HPDE6-E6E7 (cell line): ENCODE measurements at regions not wholly inside any gene's neighbourhood (a gene's known extent, or its start where the extent isn't known, plus 50 kb on each side); places are given as distances from the start of the nearest gene placed in this dataset.
A peak's percentile ranks its signal among the peaks of the same experiment; 100 is the strongest.
"Not testable (repeated sequence)": the region's sequence is repeated elsewhere in the genome, so short reads cannot be mapped to it uniquely, and the experiment has no call there.

Experiments used
- DNase-seq: peaks from one replicate; pipeline ENCODE4 v3.0.0; 2011; ENCODE audit warnings: missing footprints; ENCODE audit errors: extremely low spot score

- DNase-seq, result no peak
These were observed 210.7 kb downstream of the CDH26 start for GRCh38 chr20:60168963-60169362.

GRCh38 chr20:60170116-60170515 lies 211.9 kb downstream of the CDH26 start:
- no peak for DNase-seq

GRCh38 chr20:60171313-60171712 lies 213.1 kb downstream of the CDH26 start:
- DNase-seq, result no peak

- no peak for DNase-seq
These were observed 213.5 kb downstream of the CDH26 start for GRCh38 chr20:60171738-60172137.

GRCh38 chr20:60172346-60172984 lies 214.2 kb downstream of the CDH26 start:
- DNase-seq, result no peak

- DNase-seq, result no peak
These were observed 218.9 kb downstream of the CDH26 start for GRCh38 chr20:60177080-60177479.

- DNase-seq, result no peak
These were observed 222.8 kb downstream of the CDH26 start for GRCh38 chr20:60180986-60181385.

- DNase-seq, result no peak
These were observed 228.2 kb downstream of the CDH26 start for GRCh38 chr20:60186412-60186811.

GRCh38 chr20:60187683-60188082 lies 229.5 kb downstream of the CDH26 start:
- no peak for DNase-seq

- no peak for DNase-seq
These were observed 232.8 kb downstream of the CDH26 start for GRCh38 chr20:60191014-60191413.

GRCh38 chr20:60192326-60192725 lies 234.1 kb downstream of the CDH26 start:
- DNase-seq, result no peak

GRCh38 chr20:60199132-60199531 lies 240.9 kb downstream of the CDH26 start:
- not testable (repeated sequence) for DNase-seq

- DNase-seq, result no peak
These were observed 241.6 kb downstream of the CDH26 start for GRCh38 chr20:60199866-60200265.

GRCh38 chr20:60200305-60200918 lies 242.2 kb downstream of the CDH26 start:
- DNase-seq, result no peak

- DNase-seq, result no peak
These were observed 243.1 kb downstream of the CDH26 start for GRCh38 chr20:60201198-60201835.

- no peak for DNase-seq
These were observed 243.8 kb downstream of the CDH26 start for GRCh38 chr20:60202046-60202445.

GRCh38 chr20:60203451-60203850 lies 245.2 kb downstream of the CDH26 start:
- peak; percentile 71 for DNase-seq

GRCh38 chr20:60204601-60205000 lies 246.4 kb downstream of the CDH26 start:
- DNase-seq, result no peak

GRCh38 chr20:60206259-60206658 lies 248.0 kb downstream of the CDH26 start:
- peak; percentile 60 for DNase-seq

- no peak for DNase-seq
These were observed 250.8 kb downstream of the CDH26 start for GRCh38 chr20:60209048-60209447.

- peak; percentile 87 for DNase-seq
These were observed 252.8 kb downstream of the CDH26 start for GRCh38 chr20:60210779-60211617.
